HCT116 (cell line): ENCODE measurements at regions not wholly inside any gene's neighbourhood (a gene's known extent, or its start where the extent isn't known, plus 50 kb on each side); places are given as distances from the start of the nearest gene placed in this dataset.

Experiments
- ATAC-seq: fragments of 200-7000 bp; cut with Tn5 transposase; 2 replicates; pipeline ENCODE4 v1.9.1; 2020; ENCODE audit warnings: mild to moderate bottlenecking, moderate library complexity
- BruUV-seq: library from RNA; stranded (reverse); fragments of 400-500 nt; replicated peaks from 2 replicates; lab custom pipeline; 2021; lab: Mats Ljungman, UMichigan
- CTCF ChIA-PET: fragments of 300-600 bp; sonication (Branson Sonifier 250); formaldehyde crosslinking; loops from one replicate; lab custom pipeline; 2021; ENCODE audit warnings: antibody characterized with exemption; lab: Charles Lee
- POLR2A ChIA-PET: fragments of 300-600, 350-600 bp; sonication (Branson Sonifier 250); formaldehyde crosslinking; loops from one replicate; lab custom pipeline; 2021; ENCODE audit warnings: antibody characterized with exemption; lab: Charles Lee
- RAD21 ChIA-PET, 2 experiments: fragments of 300-600 bp; sonication (Branson Sonifier 250); formaldehyde crosslinking; loops; one replicate each; lab custom pipeline; 2023; ENCODE audit warnings: low total read pairs in 2 of 2; ENCODE audit not compliant: uncharacterized antibody in 2 of 2, unreplicated experiment in 2 of 2, low non-redundant PET in 1 of 2; lab: Charles Lee
- DNase-seq: peaks from one replicate; pipeline ENCODE4 v3.0.0-alpha.2; 2010; ENCODE audit warnings: low read depth, low spot score
- H2AFZ ChIP-seq: fragments of 200-600 bp; shearing (Covaris generic), sonication (generic); 2 replicates; pipeline ENCODE4 v1.6.1; 2017; ENCODE audit warnings: low read depth, mixed run types, mixed read lengths, antibody characterized with exemption, low read length; ENCODE audit not compliant: poor library complexity, severe bottlenecking
- H3K27ac ChIP-seq: 2 replicates; pipeline ENCODE4 v1.5.1; 2012; ENCODE audit warnings: low read depth, low read length
- H3K27me3 ChIP-seq: fragments of 200-600 bp; sonication (generic); 2 replicates; pipeline ENCODE4 v1.6.1; 2016; ENCODE audit warnings: mixed run types, low read length, mixed read lengths; ENCODE audit not compliant: insufficient read depth
- H3K36me3 ChIP-seq, 2 experiments: fragments of 200-500 bp in 1 of 2; fragments of 200-600 bp in 1 of 2; sonication (Bioruptor generic) in 1 of 2; sonication (generic) in 1 of 2; 2 replicates each; pipeline versions ENCODE4 v1.5.1 to v1.6.1; 2014 to 2016; ENCODE audit warnings: low read length in 2 of 2, inconsistent platforms in 1 of 2, mixed read lengths in 1 of 2, mixed run types in 1 of 2; ENCODE audit not compliant: insufficient read depth in 2 of 2, control insufficient read depth in 1 of 2
- H3K4me1 ChIP-seq, 2 experiments: fragments of 200-600 bp in 1 of 2; sonication (generic) in 1 of 2; 2 replicates each; pipeline versions ENCODE4 v1.5.1 to v1.6.1; 2012 to 2017; ENCODE audit warnings: low read length in 2 of 2, inconsistent platforms in 1 of 2, mild to moderate bottlenecking in 1 of 2, mixed read lengths in 1 of 2, mixed run types in 1 of 2, moderate library complexity in 1 of 2; ENCODE audit not compliant: insufficient read depth in 2 of 2, control insufficient read depth in 1 of 2
- H3K4me2 ChIP-seq: fragments of 200-600 bp; sonication (generic); 2 replicates; pipeline ENCODE4 v1.6.1; 2017; ENCODE audit warnings: mixed run types, low read length, mixed read lengths
- H3K4me3 ChIP-seq, 2 experiments: fragments of 200-600 bp in 1 of 2; sonication (generic) in 1 of 2; replicated peaks in 1 of 2; 2 replicates each; pipeline ENCODE4 v1.5.1; 2011 to 2016; ENCODE audit warnings: low read length in 2 of 2, control low read depth in 1 of 2, low read depth in 1 of 2, mild to moderate bottlenecking in 1 of 2, mixed read lengths in 1 of 2, mixed run types in 1 of 2
- H3K79me2 ChIP-seq: fragments of 200-600 bp; sonication (generic); 2 replicates; pipeline ENCODE4 v1.6.1; 2017; ENCODE audit warnings: mild to moderate bottlenecking, mixed run types, low read length, moderate library complexity, mixed read lengths; ENCODE audit not compliant: insufficient read depth
- H3K9ac ChIP-seq: fragments of 200-600 bp; sonication (generic); 2 replicates; pipeline ENCODE4 v1.6.1; 2016; ENCODE audit warnings: low read length, mixed read lengths
- H3K9me2 ChIP-seq: fragments of 200-600 bp; sonication (generic), shearing (Covaris generic); 2 replicates; pipeline ENCODE4 v1.6.1; 2017; ENCODE audit warnings: mixed run types, mild to moderate bottlenecking, moderate library complexity; ENCODE audit not compliant: insufficient read depth
- H3K9me3 ChIP-seq, 2 experiments: fragments of 200-500 bp in 1 of 2; fragments of 200-600 bp in 1 of 2; sonication (Bioruptor generic) in 1 of 2; sonication (generic) in 1 of 2; 2 replicates each; pipeline ENCODE4 v1.6.1; 2014 to 2017; ENCODE audit warnings: low read length in 2 of 2, mixed read lengths in 2 of 2, inconsistent platforms in 1 of 2, low read depth in 1 of 2, mild to moderate bottlenecking in 1 of 2, mixed run types in 1 of 2, moderate library complexity in 1 of 2; ENCODE audit not compliant: control insufficient read depth in 1 of 2, insufficient read depth in 1 of 2
- H4K20me1 ChIP-seq: fragments of 200-600 bp; sonication (generic), shearing (Covaris generic); 2 replicates; pipeline ENCODE4 v1.6.1; 2017; ENCODE audit warnings: mixed run types, mild to moderate bottlenecking, moderate library complexity; ENCODE audit not compliant: insufficient read depth
- CEBPB ChIP-seq: IDR thresholded peaks from 2 replicates; pipeline ENCODE4 v1.6.1; 2012; ENCODE audit warnings: low read depth
- EGR1 ChIP-seq: IDR thresholded peaks from 2 replicates; pipeline ENCODE4 v1.6.1; 2012; ENCODE audit warnings: low read depth
- ELF1 ChIP-seq: IDR thresholded peaks from 2 replicates; pipeline ENCODE4 v1.6.1; 2012; ENCODE audit warnings: low read depth, borderline replicate concordance
- JUND ChIP-seq: IDR thresholded peaks from 2 replicates; pipeline ENCODE4 v1.6.1; 2012
- POLR2AphosphoS5 ChIP-seq: IDR thresholded peaks from 2 replicates; pipeline ENCODE4 v1.6.1; 2011; ENCODE audit warnings: mild to moderate bottlenecking, low read depth, low read length, moderate library complexity
- SIN3A ChIP-seq: IDR thresholded peaks from 2 replicates; pipeline ENCODE4 v1.6.1; 2012; ENCODE audit warnings: low read depth
- SP1 ChIP-seq: IDR thresholded peaks from 2 replicates; pipeline ENCODE4 v1.6.1; 2012; ENCODE audit warnings: low read depth
- SRF ChIP-seq: IDR thresholded peaks from 2 replicates; pipeline ENCODE4 v1.6.1; 2012; ENCODE audit warnings: low read depth
- TCF7L2 ChIP-seq: IDR thresholded peaks from 2 replicates; pipeline ENCODE4 v1.7.0; 2011; ENCODE audit warnings: borderline replicate concordance, inconsistent platforms; ENCODE audit not compliant: insufficient read depth, insufficient read length; ENCODE audit errors: extremely low read depth
- ZFX ChIP-seq: fragments of 450-650 bp; IDR thresholded peaks from 2 replicates; pipeline ENCODE4 v1.6.1; 2017
- intact Hi-C: fragments of 100-400 bp; cut with micrococcal nuclease; formaldehyde crosslinking; loops from 2 replicates; pipeline ENCODE4 v1.10.0; 2022
- TF ChIP-seq, protein P1 (sequence below): IDR thresholded peaks from 2 replicates; pipeline ENCODE4 v1.6.1; 2012; ENCODE audit warnings: low read depth
- TF ChIP-seq, protein P2 (sequence below): IDR thresholded peaks from 2 replicates; pipeline ENCODE4 v1.6.1; 2012

DNA sequence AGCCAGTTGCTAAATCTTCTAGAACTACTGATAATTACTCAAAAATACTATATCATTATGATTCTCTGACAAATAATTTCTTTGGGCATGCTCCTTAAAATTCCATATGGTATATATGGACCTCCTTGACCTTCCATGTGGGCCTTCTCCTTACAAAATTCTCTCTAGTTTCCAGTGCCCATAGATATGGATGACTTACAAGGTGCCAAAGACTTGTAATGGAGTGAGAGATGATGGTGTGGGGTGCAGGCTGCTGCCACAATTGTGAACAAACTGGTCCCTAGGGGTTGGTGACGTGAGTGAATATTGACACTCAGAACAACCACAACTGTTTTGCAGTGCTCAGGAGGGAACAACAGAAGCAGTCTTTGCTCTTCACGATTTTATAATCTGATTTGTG, 378.9 kb downstream of the SNAPC1 start:
- CTCF ChIA-PET: no interaction called here
- RAD21 ChIA-PET: no interaction called here

More for the DNA sequence above, 378.9 kb downstream of the SNAPC1 start:
- ATAC-seq: no peak
- Histone ChIP-seq H3K27ac (no peak overlapping the region), H3K36me3 (no peaks in the 10 kb centered on the region), H3K4me2 (no peak overlapping the region), H3K4me1 (no peaks in the 10 kb centered on the region), H3K27me3 (no peaks in the 10 kb centered on the region), H2AFZ (no peak overlapping the region), H4K20me1 (no peaks in the 10 kb centered on the region), H3K9me3 (no peaks in the 10 kb centered on the region), H3K79me2 (no peaks in the 10 kb centered on the region), H3K4me3 (no peak overlapping the region), H3K9me2 (no peaks in the 10 kb centered on the region), H3K9ac (no peak overlapping the region)
- no TSS peak for BruUV-seq
- TF ChIP-seq EGR1 (no peak), SIN3A (no peak), POLR2AphosphoS5 (no peak), SRF (no peak), SP1 (no peak), ELF1 (no peak), CEBPB (no peak), TCF7L2 (no peak), JUND (no peak), ZFX (no peak)
- TF ChIP-seq, protein P1, sequence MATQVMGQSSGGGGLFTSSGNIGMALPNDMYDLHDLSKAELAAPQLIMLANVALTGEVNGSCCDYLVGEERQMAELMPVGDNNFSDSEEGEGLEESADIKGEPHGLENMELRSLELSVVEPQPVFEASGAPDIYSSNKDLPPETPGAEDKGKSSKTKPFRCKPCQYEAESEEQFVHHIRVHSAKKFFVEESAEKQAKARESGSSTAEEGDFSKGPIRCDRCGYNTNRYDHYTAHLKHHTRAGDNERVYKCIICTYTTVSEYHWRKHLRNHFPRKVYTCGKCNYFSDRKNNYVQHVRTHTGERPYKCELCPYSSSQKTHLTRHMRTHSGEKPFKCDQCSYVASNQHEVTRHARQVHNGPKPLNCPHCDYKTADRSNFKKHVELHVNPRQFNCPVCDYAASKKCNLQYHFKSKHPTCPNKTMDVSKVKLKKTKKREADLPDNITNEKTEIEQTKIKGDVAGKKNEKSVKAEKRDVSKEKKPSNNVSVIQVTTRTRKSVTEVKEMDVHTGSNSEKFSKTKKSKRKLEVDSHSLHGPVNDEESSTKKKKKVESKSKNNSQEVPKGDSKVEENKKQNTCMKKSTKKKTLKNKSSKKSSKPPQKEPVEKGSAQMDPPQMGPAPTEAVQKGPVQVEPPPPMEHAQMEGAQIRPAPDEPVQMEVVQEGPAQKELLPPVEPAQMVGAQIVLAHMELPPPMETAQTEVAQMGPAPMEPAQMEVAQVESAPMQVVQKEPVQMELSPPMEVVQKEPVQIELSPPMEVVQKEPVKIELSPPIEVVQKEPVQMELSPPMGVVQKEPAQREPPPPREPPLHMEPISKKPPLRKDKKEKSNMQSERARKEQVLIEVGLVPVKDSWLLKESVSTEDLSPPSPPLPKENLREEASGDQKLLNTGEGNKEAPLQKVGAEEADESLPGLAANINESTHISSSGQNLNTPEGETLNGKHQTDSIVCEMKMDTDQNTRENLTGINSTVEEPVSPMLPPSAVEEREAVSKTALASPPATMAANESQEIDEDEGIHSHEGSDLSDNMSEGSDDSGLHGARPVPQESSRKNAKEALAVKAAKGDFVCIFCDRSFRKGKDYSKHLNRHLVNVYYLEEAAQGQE: no peak
- TF ChIP-seq, protein P2, sequence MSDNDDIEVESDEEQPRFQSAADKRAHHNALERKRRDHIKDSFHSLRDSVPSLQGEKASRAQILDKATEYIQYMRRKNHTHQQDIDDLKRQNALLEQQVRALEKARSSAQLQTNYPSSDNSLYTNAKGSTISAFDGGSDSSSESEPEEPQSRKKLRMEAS: no peak
- DNase-seq: no peak
- POLR2A ChIA-PET: no interaction called here
- intact Hi-C loops: no loop called here
